Pancreas (tissue), 10 donors: ENCODE measurements at regions not wholly inside any gene's neighbourhood (a gene's known extent, or its start where the extent isn't known, plus 50 kb on each side); places are given as distances from the start of the nearest gene placed in this dataset.

Source experiments
- ATAC-seq, 4 donors: fragments of 200-7000 bp; cut with Tn5 transposase; one replicate each; pipeline versions ENCODE4 v1.8.0 to v1.9.1; 2020; ENCODE audit warnings: mild to moderate bottlenecking in 4 of 4, moderate library complexity in 4 of 4
- DNase-seq, 6 donors: peaks; one replicate each; pipeline ENCODE4 v3.0.0-alpha.2; 2020
- FAIRE-seq: peaks from 2 replicates; lab custom pipeline; 2012; peaks lifted over from hg19 to GRCh38; lab: Jason Lieb, UNC
- H3K27ac ChIP-seq, 4 donors: fragments of 200-600 bp; sonication (generic); 1 replicate in 3 of 4; 2 replicates in 1 of 4; pipeline versions ENCODE4 v1.5.0 to v1.8.0; 2020
- H3K27me3 ChIP-seq, 4 donors: fragments of 200-600 bp; one replicate each; pipeline ENCODE4 v1.8.0; 2021
- H3K36me3 ChIP-seq, 3 donors: fragments of 200-600 bp; sonication (generic) in 1 of 3; one replicate each; pipeline versions ENCODE4 v1.5.0 to v1.8.0; 2020 to 2021
- H3K4me1 ChIP-seq, 3 donors: fragments of 200-600 bp; one replicate each; pipeline ENCODE4 v1.8.0; 2021
- H3K4me3 ChIP-seq, 4 donors: fragments of 200-600 bp; sonication (generic) in 2 of 4; one replicate each; pipeline versions ENCODE4 v1.5.0 to v1.8.0; 2020 to 2021
- H3K9me3 ChIP-seq, 4 donors: fragments of 200-600 bp; one replicate each; pipeline ENCODE4 v1.8.0; 2021
- WGBS, 2 donors: extraction: QIAGEN DNeasy Blood & Tissue Kit; methylation state at CpG; one replicate each; pipeline ENCODE4 v1.1.7; 2013; 5-methylcytosine and 5-hydroxymethylcytosine counted together
- intact Hi-C, 3 donors: fragments of 100-400 bp; cut with DNase I; formaldehyde crosslinking; loops; one replicate each; pipeline versions ENCODE4 v1.11.1 to v1.14.2; 2022
- TF ChIP-seq, protein P1 (sequence below), 4 donors: fragments of 200-600 bp; sonication (generic) in 3 of 4; IDR thresholded peaks; one replicate each; pipeline versions ENCODE4 v1.5.0 to v1.8.0; 2021; ENCODE audit warnings: antibody characterized with exemption in 4 of 4
- donor health status: healthy with polysubstance abuse.
- donor health status: DM: no; HTN: no; CAD: no; lungs with moderate emphysema.
- donor health status: DM: no; HTN: no; CAD: no.
- donor health status: control.
- donor health status: control.
- donor health status: Bipolar disorder and iron deficiency.
- donor health status: DM: yes; HTN: yes; CAD: no.
- donor health status: DM: no; HTN: no; CAD: no.
- donor health status: DM: no; HTN: no; CAD: no.
- donor health status: DM: yes; HTN: yes; CAD: no.

DNA sequence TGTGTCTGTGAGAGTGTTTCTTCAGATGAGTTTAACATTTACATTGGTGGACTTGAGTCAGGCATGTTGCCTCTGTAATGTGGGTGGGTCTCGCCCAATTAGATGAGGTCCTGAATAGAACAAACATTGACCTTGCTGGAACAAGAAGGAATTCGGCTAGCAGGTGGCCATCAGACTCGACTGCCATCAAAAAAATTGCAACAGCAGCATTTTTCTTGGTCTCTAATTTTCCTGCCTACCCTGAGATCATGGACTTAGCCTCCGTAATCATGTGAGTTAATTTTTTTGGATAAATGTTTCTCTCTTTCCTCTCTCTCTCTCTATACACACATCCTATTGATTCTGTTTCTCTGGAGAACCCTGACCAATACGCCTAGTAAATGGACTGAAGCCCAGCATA, 83.8 kb upstream of the ST6GAL2 start:
- Histone ChIP-seq H3K9me3 (no peaks in the 10 kb centered on the region), H3K27ac (no peak overlapping the region), H3K4me1 (no peaks in the 10 kb centered on the region), H3K4me3 (no peak overlapping the region), H3K36me3 (no peaks in the 10 kb centered on the region), H3K27me3 (no peaks in the 10 kb centered on the region)
- intact Hi-C loops: no loop called here
- FAIRE-seq (no peak), DNase-seq (no peak), ATAC-seq (no peak)
- WGBS, 2 donors: 67 to 75% methylated on average over 5 of the region's 5 CpGs
- TF ChIP-seq, protein P1, sequence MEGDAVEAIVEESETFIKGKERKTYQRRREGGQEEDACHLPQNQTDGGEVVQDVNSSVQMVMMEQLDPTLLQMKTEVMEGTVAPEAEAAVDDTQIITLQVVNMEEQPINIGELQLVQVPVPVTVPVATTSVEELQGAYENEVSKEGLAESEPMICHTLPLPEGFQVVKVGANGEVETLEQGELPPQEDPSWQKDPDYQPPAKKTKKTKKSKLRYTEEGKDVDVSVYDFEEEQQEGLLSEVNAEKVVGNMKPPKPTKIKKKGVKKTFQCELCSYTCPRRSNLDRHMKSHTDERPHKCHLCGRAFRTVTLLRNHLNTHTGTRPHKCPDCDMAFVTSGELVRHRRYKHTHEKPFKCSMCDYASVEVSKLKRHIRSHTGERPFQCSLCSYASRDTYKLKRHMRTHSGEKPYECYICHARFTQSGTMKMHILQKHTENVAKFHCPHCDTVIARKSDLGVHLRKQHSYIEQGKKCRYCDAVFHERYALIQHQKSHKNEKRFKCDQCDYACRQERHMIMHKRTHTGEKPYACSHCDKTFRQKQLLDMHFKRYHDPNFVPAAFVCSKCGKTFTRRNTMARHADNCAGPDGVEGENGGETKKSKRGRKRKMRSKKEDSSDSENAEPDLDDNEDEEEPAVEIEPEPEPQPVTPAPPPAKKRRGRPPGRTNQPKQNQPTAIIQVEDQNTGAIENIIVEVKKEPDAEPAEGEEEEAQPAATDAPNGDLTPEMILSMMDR (IDR thresholded peaks at IDR 0.05): no peak

DNA sequence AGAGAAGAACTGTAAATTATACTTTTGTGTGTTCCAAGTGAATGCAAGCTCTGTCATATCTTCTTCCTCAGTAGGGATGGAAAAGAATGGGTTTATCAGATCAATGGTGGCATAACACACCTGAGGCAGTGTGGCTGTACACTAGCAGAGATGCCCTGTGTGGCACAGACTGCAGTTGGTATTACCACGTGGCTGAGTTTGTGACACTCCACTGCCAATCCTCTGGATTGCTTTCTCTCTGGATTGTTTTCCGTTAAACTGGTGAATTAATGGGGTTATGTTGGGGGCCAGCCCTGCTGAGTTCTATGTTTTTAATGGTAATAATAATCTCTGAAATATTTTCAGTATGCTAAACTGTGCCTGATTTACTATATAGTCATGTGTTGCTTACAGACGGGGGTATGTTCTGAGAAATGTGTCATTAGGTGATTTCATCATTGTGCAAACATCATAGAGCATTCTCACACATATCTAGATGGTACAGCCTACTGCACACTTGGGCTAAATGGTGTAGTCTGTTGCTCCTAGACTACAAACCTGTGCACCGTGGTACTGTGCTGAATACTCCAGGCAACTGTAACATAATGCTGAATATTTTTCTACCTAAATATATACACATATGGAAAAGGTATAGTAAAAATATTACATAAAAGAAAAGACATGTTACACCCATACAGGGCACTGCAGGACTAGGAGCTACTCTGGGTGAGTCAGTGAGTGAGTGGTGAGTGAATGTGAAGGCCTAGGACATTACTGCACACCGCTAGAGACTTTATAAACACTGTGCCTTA, 84.7 kb upstream of the ST6GAL2 start:
- H3K36me3 ChIP-seq: no peaks in the 10 kb centered on the region
- 54 to 55% methylated on average over 5 of the region's 5 CpGs for WGBS, 2 donors
- no peak overlapping the region for H3K27ac ChIP-seq
- no peak for FAIRE-seq
- H3K4me3 ChIP-seq: no peak overlapping the region
- H3K9me3 ChIP-seq: no peaks in the 10 kb centered on the region
- TF ChIP-seq, protein P1 (IDR thresholded peaks at IDR 0.05): no peak
- no peaks in the 10 kb centered on the region for H3K4me1 ChIP-seq
- no peak for DNase-seq
- no peaks in the 10 kb centered on the region for H3K27me3 ChIP-seq
- intact Hi-C loops: no loop called here
- peak in 2 of 4 donors; percentile 20 to 25 for ATAC-seq

DNA sequence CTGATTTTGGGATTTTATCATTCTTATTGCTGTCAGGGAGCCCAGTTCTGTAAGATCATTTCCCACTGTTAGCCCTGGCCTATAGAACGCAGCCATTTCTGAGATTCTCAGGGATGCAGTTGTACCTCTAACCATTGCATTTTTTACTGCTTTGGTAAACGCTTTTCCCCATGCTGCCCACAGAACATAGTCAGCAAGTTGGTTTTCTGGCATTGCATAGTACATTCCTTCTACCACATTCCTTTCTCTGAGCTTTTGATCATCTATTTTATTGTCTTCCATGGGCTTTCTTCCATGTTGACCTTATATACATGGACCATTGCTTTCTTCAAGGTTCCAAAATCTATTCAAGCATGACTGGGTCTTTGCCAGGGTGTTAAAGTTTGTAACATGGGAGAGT, 86.8 kb upstream of the ST6GAL2 start:
- intact Hi-C loops: no loop called here
- FAIRE-seq: no peak
- H3K27ac ChIP-seq: no peak overlapping the region
- no peak overlapping the region for H3K4me3 ChIP-seq
- no peak for DNase-seq
- no peak for ATAC-seq
- H3K36me3 ChIP-seq: no peaks in the 10 kb centered on the region
- no peaks in the 10 kb centered on the region for H3K9me3 ChIP-seq
- H3K4me1 ChIP-seq: no peaks in the 10 kb centered on the region
- WGBS, 2 donors: 57 to 62% methylated on average over 2 of the region's 2 CpGs
- no peaks in the 10 kb centered on the region for H3K27me3 ChIP-seq
- TF ChIP-seq, protein P1 (IDR thresholded peaks at IDR 0.05): no peak

DNA sequence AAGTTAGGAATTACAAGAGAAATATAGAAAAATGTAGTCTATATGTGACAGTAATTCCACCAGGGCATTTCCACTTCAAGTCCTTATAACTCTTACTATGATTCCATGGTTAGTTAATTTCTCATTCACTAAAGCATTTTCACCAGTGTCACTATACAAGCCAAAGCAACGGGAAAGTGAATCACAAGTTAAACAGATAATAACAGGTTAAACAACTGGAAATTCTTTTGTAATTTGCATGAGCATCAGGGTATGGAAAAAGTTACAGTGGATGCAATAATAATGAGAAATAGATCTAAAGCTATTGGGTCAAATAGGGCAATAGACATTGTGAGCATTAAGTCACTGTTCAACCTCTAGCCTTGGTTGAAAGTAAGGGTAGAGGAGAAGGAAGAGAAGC, 88.9 kb upstream of the ST6GAL2 start:
- WGBS, 2 donors: 58 to 63% methylated on average over 1 of the region's 1 CpG
- Histone ChIP-seq H3K9me3 (no peaks in the 10 kb centered on the region), H3K27me3 (no peaks in the 10 kb centered on the region), H3K36me3 (no peaks in the 10 kb centered on the region), H3K4me3 (no peak overlapping the region), H3K4me1 (no peaks in the 10 kb centered on the region), H3K27ac (no peak overlapping the region)
- TF ChIP-seq, protein P1 (IDR thresholded peaks at IDR 0.05): no peak
- FAIRE-seq (no peak), DNase-seq (no peak), ATAC-seq (no peak)
- intact Hi-C loops: no loop called here

DNA sequence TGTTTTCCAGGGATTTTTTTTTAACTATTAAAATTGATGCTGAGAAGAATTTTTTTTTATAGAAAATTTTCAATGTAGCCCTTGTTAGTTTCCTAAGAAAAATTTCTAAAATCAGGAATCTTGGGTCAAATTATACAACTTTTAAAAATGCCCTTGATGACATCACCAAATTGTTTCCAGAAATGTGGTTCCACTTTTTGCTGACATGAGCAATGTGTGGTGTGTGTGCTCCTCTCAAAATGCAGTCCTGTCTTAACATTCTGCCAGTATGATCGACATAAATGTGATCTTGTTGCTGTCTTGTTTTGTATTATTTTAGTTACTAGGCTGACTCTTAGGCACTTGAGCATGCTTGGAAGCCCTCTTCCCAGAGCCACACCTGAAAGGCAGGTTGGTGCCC, 89.7 kb upstream of the ST6GAL2 start:
- DNase-seq (no peak), ATAC-seq (no peak), FAIRE-seq (no peak)
- H3K27ac ChIP-seq: no peak overlapping the region
- no peaks in the 10 kb centered on the region for H3K36me3 ChIP-seq
- H3K27me3 ChIP-seq: no peaks in the 10 kb centered on the region
- intact Hi-C loops: no loop called here
- no peaks in the 10 kb centered on the region for H3K4me1 ChIP-seq
- TF ChIP-seq, protein P1 (IDR thresholded peaks at IDR 0.05): no peak
- no peak overlapping the region for H3K4me3 ChIP-seq
- H3K9me3 ChIP-seq: no peaks in the 10 kb centered on the region
- WGBS, 2 donors: 54 to 67% methylated on average over 1 of the region's 1 CpG
